Effector CD4-positive, alpha-beta T cell (primary cell): ENCODE measurements at regions not wholly inside any gene's neighbourhood (a gene's known extent, or its start where the extent isn't known, plus 50 kb on each side); places are given as distances from the start of the nearest gene placed in this dataset.
"Not testable (repeated sequence)": the region's sequence is repeated elsewhere in the genome, so short reads cannot be mapped to it uniquely, and the experiment has no call there.

Source experiments
- DNase-seq: peaks from one replicate; pipeline ENCODE4 v3.0.0-alpha.2; 2020

DNA sequence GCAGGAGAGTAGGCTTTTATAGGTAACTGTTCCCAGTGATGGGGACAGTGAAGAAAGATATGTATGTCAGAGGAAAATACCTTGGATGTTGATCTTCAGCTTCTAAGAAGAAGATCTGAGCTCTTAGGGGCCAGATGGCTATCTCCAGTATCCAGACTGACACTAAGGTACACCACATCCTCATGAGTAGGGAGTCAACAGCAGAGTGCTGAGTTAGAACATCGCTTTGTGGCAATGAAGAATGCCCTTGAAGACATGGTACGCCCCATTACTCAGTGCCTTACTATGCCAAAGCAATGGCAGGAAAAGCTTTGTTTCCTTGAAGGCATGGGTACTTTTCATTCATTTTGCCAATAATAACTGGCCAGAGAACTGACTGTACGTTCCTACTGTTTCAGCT, 263.7 kb downstream of the CEMIP2 start:
- no peak for DNase-seq

DNA sequence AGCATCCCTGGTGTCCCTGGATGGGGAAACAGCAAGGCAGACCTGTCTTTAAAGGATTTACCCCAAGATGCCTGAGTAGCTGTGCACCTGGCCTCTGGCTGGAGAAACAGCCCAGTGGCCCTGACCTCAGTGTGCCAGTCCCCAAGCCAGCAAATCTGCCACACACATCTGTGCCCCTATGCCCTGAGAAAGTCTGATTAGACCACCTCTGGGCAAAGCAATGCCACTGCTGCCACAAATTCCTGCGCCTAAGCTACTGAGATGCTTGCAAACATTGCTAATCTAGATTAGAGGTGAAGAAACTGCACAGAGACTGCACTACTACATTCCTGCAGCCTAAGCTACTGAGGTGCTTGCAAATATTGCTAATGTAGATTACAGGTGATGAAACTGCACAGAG, 269.6 kb downstream of the CEMIP2 start:
- DNase-seq, result no peak

DNA sequence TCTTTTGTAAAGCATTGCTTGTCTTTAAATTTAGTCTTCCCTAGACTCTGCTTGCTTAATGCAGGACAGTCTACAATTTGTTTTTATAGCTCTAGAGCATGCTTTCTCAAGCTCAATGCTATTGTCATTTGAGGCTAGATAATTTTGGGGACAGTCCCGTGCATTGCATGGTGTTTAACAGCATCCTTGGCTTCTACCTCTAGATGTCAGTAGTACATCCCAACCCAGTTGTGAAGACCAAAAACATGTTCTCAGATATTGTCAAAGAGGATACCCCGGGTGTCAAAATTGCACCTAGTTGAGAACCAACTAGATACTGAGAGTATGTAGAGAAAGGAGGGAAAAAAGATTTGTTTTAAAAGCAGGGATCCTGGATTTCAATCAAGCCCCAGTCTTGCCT, 277.5 kb downstream of the CEMIP2 start:
- no peak for DNase-seq

DNA sequence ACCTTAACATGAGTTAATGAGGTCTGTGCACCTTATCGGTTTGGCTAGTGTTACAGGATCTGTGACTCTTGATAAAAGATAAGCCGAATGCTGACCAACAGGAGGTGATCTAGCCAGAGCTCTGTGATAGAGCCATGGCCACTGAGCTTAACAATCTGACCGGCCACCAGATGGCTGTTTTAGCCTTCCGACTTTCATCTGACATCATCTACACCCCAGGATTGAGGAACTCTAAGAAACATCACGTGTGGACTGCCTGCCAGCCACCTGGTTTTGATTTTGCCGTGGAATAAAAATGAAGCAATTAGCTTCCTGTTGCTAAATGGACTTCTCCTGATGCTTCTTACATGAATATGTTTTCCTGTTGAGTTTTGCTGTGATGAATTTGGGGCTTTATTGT, 281.3 kb downstream of the CEMIP2 start:
- no peak for DNase-seq

DNA sequence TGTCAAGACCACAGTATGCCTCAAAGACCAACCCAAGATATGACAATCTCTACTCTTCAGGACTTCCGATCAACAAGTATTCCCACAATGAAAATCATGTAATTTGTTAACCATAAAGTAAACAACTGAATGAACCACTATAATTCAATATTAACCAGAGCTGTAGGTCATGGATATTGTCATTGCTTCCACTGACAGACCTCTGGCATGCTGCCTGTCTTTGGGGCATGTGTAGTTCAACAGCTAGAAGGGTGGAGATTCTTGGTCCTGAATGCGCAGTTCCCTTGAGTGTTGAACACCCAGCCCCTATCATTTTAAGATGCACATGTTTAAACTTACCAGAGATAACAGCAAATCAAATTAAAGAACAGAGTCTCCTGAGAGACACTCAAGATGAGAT, 283.0 kb downstream of the CEMIP2 start:
- no peak for DNase-seq

DNA sequence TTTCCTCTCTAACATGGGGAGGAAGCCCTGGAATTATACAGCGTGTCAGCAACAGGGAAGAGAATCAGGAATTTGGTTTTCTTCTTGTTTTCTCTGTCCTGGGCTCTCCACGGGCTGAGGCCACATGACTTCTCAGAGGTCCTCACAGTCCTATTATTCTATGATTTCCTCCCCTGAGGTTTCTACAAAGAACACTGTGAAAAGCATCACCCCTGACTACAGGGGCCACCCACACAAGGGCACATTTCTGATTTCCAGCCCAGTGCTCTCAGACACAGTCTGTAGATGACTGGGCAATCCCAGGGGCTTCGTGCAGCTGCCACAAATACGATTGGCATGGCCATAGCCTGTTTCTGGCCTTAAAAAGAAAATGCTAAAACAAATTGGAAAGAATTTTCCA, 284.9 kb downstream of the CEMIP2 start:
- no peak for DNase-seq

DNA sequence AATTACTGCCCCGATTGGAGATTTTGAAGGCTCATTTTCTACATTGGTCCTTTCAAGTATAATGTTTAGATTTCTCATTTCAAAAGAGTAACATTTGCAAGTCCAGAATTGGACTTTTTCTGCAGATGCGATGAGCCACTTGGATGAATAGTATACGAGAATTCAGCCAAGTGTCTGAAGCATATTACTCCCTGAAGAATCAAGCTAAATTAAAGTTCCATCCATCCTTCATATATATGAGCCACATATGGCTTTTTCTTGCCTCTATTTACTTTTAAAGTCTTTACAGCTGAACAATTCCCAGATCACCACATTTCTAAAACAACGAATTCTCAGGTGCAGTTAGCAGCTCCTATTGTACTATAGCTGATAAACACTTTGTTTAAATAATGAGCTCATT, 288.7 kb downstream of the CEMIP2 start:
- no peak for DNase-seq

DNA sequence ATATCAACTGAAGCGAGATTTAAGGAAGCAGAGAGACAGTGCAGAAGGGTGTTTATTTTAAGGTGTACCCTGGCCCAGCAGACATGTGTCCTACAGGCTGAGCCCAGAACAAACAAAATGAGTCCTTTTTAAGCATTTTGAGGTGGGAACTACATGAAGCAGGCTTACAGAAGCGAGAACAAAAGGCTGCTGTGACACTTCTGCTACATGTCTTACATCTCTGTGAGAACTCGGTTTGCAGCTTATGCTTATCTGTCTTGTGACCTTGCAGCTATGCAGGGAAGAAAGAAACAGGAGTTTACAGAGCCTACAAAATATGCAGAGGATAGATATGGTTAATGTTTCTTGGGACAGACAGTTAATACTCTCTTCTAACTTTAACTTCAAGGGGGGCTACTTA, 295.9 kb downstream of the CEMIP2 start:
- DNase-seq, result no peak

DNA sequence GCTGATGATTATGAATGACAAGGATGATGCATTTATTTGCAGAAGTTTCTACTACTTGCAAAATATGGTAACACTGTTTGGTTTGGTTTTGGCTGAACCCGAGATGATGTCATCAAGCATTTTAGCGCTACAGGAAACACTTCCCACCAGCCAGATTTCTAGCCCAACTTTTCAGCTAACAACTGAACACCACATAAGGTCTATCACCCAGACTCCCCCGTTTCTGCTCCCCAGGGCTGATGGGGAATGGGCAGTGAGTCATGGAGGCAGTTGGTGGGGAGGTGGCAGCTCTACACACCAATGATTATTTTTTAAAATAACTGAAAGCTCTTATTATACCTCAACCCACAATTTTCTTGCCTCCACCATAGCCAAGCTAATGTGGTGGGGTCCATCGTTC, 302.9 kb downstream of the CEMIP2 start:
- DNase-seq, result no peak

DNA sequence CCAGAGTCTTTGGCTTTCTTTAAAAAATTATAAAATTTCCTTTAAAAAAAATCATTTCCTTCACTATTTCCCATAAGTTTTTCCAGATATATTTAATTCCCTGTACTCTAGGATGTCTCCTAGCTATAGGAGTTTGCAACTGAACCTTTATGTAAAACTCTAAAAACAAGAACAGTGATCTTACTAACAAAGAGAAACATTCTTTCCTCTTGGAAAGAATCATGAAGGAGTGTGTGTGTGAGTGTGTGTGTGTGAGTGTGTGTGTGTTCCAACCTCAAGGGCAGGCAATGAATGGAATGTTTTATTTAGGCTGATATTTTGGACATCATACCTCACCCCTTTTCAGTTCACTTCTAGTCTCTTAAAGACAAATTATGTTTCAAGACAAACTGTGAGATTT, 309.2 kb downstream of the CEMIP2 start:
- DNase-seq, result no peak

DNA sequence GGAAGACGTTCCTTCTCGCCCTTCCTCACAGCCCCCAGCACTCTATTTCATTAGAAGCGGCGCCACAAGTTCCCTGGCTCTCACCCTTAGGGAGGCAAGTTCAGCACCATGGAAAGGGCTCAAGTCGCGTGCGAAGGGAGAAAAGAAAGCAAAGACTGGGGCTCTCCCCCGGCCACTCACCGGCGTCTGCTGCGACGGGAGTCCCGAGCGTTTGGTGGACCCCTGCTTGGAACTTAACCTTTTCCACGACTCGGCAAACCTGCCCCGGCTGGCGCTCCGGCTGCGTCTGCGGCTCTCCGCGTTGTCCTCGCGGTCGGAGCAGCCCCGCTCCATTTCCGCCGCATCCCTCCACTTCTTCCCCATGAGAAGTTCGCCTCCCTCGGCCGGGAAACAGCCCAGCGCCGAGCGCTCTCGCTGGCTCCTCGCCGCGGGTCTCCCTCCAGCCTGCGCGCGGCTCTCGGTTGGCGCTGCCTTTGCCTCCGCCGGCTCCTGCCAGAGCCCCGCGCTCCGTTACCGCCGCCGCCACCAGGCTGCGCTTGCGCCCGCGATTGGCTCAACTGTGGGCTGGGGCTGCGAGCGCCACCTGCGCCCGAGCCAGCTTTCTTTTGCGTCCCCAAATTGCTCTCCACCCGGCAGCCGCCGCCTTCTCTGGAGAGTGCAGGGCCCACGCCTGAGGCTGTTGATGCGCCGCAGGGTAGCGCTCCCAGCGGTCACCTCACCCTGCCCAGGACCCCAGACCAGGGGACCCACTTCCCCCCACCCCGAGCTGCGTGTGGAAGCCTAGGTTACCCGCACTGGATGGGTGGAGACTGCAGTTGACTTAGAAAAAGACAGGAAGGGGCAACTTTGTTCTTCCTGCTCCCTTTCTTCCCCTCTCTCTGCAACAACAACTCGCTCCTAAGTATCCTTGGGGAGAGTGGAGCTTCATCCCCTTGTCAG, 321.6 kb downstream of the CEMIP2 start:
- DNase-seq, result no peak

DNA sequence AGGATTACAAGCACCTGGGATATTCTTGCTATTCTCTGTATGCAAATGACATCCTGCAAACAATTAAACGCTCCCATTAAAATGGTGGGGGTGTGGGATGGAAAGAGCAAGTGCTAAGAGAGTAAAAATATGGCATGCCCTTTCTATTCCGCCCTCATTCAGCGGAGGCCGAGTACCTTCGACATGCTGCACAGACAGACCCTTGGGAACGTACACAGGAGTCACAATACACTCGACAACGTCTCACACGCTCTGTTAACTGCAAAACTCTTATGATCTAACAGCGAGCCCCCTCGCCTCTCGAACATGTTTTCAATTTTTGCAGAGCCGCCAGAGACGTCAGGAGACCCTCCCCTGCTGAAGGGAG, 322.2 kb downstream of the CEMIP2 start:
- DNase-seq, result no peak

DNA sequence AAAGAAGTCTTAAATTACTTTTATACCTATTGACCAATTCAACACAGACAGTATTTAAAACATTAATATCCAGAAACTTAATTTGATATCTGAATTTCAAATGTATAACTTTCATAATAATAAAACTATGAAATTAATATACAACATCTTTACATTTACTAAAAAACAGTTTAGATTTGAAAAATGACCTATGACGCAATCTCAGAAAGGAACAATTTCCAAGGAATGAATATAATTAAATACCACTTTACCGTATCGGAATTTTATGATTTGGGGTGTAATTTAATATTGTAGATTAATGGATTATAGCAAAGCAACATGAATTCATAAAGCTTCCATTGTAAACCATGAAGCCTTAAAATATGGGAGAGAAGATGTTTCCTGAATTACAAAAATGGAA, 321.5 kb upstream of the TRPM3 start:
- DNase-seq, result no peak

DNA sequence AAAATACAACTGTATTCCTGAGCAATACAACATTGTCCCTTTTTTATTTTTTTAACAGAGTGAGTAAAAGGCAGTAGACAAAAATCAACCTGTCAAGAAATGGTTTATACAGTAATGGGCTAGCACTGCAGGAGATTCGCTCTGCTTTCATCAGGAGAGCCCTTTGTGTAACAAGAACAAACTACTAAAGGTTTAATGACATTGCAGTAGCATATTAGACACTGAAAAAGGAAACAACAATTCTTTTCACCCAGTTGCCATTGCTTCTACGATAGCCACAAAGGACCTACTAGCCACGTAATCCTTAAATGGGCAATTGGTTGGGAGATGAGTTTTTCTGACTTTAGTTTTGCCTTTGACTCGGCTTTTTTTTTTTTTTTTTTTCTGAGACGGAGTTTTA, 319.8 kb upstream of the TRPM3 start:
- DNase-seq, result no peak

DNA sequence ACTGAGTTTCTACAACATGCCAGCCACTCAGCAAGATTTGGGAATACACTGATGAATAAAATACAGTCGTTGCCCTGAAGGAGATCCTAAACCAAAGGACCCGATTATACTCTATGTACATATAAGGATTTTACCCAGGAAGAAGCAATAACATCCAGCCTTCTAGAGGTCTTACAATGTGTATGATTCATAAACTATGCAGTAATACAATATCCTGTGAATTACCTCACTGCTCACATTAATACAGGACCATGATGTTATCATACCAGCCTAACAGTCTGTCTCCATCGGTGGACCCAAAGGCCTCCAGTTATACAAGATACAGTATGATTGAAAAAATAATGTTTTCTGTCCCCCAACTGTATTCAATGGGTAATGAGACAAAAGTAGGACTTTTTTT, 310.5 kb upstream of the TRPM3 start:
- DNase-seq, result no peak

DNA sequence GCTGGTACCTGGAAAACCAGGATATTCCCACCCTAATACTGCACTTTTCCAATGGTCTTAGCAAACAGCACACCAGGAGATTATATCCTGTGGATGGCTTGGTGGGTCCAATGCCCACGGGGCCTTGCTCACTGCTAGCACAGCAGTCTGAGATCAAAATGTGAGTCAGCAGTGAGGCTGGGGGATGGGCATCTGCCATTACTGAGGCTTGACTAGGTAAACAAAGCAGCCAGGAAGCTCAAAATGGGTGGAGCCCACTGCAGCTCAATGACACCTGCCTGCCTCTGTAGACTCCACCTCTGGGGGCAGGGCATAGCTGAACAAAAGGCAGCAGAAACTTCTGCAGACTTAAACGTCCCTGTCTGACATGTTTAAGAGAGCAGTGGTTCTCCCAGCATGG, 285.9 kb upstream of the TRPM3 start:
- not testable (repeated sequence) for DNase-seq

DNA sequence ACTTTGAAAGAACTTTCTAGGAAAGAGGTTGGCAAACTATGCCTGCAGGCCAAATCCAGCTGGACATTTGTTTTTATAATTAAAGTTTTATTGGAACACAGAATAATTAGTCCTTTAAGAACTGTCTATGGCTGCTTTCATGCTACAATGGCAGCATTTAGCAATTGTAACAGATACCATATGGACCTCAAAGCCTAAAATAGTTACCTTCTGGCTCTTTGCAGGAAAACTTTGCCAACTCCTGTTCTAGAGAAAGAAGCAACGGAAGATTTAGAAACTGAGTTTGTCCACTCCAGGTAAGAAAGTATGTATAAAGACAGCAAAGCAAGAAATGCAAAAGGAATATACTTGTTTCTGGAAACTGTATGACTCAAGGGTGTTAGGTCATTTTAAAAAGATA, 281.7 kb upstream of the TRPM3 start:
- no peak for DNase-seq

DNA sequence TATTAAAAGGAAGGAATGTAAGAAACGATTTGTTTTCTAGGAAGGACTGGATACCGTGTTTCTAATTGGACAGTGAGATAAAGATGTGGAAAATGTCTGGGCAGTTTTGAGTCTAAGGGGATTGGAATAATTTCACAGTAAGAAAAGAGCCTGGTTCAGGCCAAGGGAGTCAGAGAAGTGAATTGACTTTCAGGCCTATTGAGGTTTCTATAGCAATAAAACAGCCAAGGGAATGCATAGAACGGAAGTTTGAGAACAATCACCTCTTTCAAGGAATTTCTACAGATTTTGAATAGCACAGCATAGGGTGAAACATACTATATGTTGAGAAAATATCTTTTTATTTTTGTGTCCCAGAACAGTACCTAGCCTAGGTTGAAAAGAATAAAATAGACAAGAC, 271.6 kb upstream of the TRPM3 start:
- no peak for DNase-seq

DNA sequence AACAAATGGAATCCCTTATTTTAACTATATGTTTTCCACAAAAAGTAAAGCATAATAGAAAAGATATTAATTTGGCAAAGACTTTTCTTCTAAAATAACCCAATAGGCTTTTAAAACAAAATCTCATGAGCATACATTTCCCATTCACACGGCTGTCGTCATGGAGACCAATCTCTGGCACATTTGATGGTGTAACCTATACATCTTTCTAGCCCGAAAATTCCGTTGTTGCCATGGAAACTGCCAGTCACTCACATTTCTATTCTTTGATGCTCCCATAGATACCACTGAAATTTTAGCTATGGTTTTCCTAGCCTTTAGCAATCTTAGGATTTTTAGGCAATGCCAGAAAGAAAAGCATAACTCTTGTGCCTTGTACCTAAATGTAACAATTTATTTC, 262.9 kb upstream of the TRPM3 start:
- no peak for DNase-seq

DNA sequence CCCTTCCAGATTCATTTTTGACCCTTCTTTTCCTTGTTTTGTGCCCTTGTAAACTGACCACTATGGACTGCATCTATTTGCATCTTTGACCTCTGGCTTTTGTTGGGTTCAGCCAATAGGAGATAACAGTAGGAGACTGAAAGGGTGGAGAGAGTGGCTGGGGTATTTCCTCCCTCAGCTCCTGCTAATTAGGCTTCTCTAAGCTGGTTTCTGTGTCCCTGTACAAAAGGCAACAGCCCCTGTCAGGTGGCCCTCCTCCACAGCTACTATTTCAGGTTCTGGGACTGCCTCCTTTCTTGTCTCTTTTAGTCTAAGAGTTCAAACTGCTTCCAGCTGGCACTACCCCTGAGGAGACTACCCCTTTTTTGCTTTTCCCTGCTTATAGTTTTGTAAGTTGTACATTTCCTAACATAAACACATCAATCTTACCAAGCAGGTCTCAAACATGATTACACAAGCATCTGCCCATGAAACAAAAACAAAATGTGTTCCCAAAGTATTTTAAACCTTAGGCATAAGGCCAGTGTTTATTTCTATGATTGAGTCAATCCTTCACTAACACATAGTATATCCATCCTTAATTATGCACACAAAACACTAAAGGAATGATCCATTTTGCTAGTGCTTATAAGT, 262.0 kb upstream of the TRPM3 start:
- no peak for DNase-seq

DNA sequence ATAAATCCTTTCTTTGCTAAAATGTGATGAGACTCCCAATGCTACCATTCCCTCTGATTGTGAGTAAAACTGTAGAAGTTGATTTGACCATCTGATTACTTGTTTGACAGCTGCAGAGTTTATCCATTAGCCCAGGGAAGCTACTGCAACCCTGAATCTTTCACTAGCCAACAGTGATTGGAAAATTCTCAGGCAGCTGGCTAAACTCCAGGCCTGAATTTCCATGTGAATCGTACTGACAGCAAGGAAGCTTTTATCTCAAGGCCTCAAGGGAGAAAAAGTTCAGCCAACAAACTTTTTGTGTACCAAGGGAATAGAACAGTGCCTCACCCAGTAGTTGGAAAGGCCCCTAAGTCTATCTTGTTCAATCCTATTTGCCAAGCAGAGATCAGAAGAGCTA, 246.7 kb upstream of the TRPM3 start:
- DNase-seq, result no peak

DNA sequence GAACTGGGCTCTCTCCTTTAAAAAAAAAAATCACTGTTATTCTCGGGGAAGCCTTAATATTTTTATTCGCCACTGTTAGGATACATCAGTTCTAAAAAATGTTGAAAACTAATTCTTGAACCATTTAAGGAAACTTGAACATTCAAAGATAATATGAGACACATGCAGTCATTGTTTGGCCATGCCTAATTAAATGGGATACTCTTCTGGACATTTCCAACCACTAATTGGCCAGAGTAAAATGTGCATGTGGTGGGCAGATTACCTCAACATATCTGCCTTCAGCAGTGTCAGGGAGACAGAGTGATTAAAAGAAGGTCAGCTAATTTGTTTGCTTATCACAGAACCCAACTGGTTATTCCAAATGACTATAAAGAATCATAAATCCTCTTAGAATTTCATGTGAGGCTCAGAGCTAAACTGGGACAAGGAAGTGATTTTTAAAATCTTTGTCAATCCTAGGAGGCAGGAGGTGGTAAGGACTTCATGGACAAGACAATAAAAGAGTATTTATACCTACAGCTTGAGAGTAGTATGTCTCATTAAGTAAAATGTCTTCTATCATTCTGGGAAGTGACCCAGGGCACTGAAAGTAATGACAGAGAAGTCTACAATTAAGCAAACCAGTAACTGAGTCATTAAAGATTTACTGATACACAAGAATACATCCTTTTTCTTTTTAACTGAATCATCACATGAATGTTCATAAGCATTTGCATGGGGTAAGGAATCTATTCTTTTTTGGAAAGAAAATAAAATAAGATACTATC, 242.9 kb upstream of the TRPM3 start:
- DNase-seq, result no peak

DNA sequence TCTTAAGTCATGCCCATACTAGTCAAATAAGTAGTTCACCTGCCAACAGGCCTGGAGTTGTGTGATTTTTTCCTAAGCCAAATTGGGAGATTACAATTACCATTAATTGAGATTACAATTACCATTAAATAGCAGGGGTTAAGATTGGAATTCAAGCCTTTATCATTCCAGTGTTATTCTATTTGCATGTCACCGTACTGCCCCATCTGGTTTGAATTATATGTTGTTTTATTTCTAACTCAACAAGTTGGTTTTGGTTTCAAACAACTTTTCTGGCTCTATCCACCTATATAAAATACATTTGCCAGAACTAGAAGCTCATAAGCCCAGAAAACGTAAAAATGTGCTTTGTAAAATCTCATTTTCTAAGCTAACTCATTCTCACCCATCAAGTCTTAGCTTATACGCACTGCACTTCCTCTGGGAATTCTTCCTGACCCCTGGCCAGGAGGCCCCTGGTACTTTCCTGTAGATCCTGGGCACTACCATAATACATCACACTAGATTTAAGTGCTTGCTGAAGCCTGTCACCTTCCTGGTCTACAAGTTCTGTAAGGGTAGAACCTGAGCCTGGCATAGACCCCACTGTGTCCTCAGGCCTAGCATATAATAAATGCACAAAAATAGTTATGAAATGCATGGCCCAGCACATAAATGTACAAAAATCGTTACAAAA, 242.0 kb upstream of the TRPM3 start:
- DNase-seq, result no peak
